IMR-90 (cell line): ENCODE measurements at regions not wholly inside any gene's neighbourhood (a gene's known extent, or its start where the extent isn't known, plus 50 kb on each side); places are given as distances from the start of the nearest gene placed in this dataset.

Experiments used
- ATAC-seq: fragments of 200-7000 bp; cut with Tn5 transposase; 2 replicates; pipeline ENCODE4 v1.9.1; 2020; ENCODE audit warnings: low read depth, mild to moderate bottlenecking, moderate library complexity
- BruUV-seq: library from RNA; stranded (reverse); fragments of 400-500 nt; replicated peaks from 2 replicates; lab custom pipeline; 2021; lab: Mats Ljungman, UMichigan
- CTCF ChIA-PET: fragments of 300-600 bp; formaldehyde crosslinking; extraction: SDS; loops from one replicate; lab custom pipeline; 2021; ENCODE audit warnings: antibody characterized with exemption; lab: Yijun Ruan, JAX
- POLR2A ChIA-PET: fragments of 300-600 bp; sonication (Branson Sonifier 250); formaldehyde crosslinking; loops from one replicate; lab custom pipeline; 2022; ENCODE audit warnings: antibody characterized with exemption; ENCODE audit not compliant: unreplicated experiment; lab: Charles Lee
- DNase-seq: peaks from one replicate; pipeline ENCODE4 v3.0.0; 2013
- H2AFZ ChIP-seq: replicated peaks from 2 replicates; pipeline ENCODE3; 2013; ENCODE audit warnings: low read length, mild to moderate bottlenecking; ENCODE audit not compliant: poor library complexity
- H2AK5ac ChIP-seq: 2 replicates; pipeline ENCODE4 v1.6.1; 2013; ENCODE audit warnings: low read depth, low read length, inconsistent platforms
- H2AK9ac ChIP-seq: replicated peaks from 2 replicates; pipeline ENCODE3; 2013; ENCODE audit warnings: mild to moderate bottlenecking, low read depth, low read length, moderate library complexity; ENCODE audit not compliant: poor library complexity
- H2BK120ac ChIP-seq: 2 replicates; pipeline ENCODE4 v1.6.1; 2013; ENCODE audit warnings: low read depth, low read length, inconsistent platforms
- H2BK15ac ChIP-seq: 3 replicates; pipeline ENCODE4 v1.6.1; 2013; ENCODE audit warnings: low read depth, low read length, inconsistent platforms
- H2BK20ac ChIP-seq: 2 replicates; pipeline ENCODE4 v1.6.1; 2013; ENCODE audit warnings: low read depth, mild to moderate bottlenecking, inconsistent platforms, low read length, moderate library complexity
- H2BK5ac ChIP-seq: 2 replicates; pipeline ENCODE4 v1.6.1; 2013; ENCODE audit warnings: mild to moderate bottlenecking, low read depth, low read length, inconsistent platforms; ENCODE audit not compliant: poor library complexity, severe bottlenecking
- H3K14ac ChIP-seq: replicated peaks from 2 replicates; pipeline ENCODE4 v1.6.1; 2013; ENCODE audit warnings: low read depth, low read length, inconsistent platforms
- H3K18ac ChIP-seq: 2 replicates; pipeline ENCODE4 v1.6.1; 2013; ENCODE audit warnings: low read depth, low read length, control low read depth
- H3K23ac ChIP-seq: 2 replicates; pipeline ENCODE4 v1.6.1; 2013; ENCODE audit warnings: low read depth, low read length, inconsistent platforms
- H3K27ac ChIP-seq: 2 replicates; pipeline ENCODE4 v1.5.1; 2013; ENCODE audit warnings: mild to moderate bottlenecking, control low read depth, low read length; ENCODE audit not compliant: insufficient read depth
- H3K27me3 ChIP-seq: 2 replicates; pipeline ENCODE4 v1.6.1; 2013; ENCODE audit warnings: low read length; ENCODE audit not compliant: control insufficient read depth, insufficient read depth
- H3K36me3 ChIP-seq: 2 replicates; pipeline ENCODE4 v1.6.1; 2013; ENCODE audit warnings: low read length, mixed read lengths; ENCODE audit not compliant: control insufficient read depth, insufficient read depth
- H3K4ac ChIP-seq: 2 replicates; pipeline ENCODE4 v1.6.1; 2013; ENCODE audit warnings: low read depth, low read length, inconsistent platforms
- H3K4me1 ChIP-seq: 2 replicates; pipeline ENCODE4 v1.6.1; 2013; ENCODE audit warnings: low read length, mixed read lengths; ENCODE audit not compliant: control insufficient read depth, insufficient read depth
- H3K4me2 ChIP-seq: 2 replicates; pipeline ENCODE4 v1.6.1; 2013; ENCODE audit warnings: low read depth, mild to moderate bottlenecking, control low read depth, low read length, moderate library complexity
- H3K4me3 ChIP-seq: 2 replicates; pipeline ENCODE4 v1.5.1; 2013; ENCODE audit warnings: low read depth, mild to moderate bottlenecking, control low read depth, low read length, moderate library complexity; ENCODE audit not compliant: insufficient read depth
- H3K56ac ChIP-seq: 2 replicates; pipeline ENCODE4 v1.6.1; 2013; ENCODE audit warnings: low read length, inconsistent platforms; ENCODE audit not compliant: insufficient read depth; ENCODE audit errors: extremely low read depth
- H3K79me1 ChIP-seq, 2 experiments: 2 replicates each; pipeline ENCODE4 v1.6.1; 2013; ENCODE audit warnings: low read length in 2 of 2, inconsistent platforms in 1 of 2, low read depth in 1 of 2
- H3K9ac ChIP-seq: 2 replicates; pipeline ENCODE4 v1.6.1; 2013; ENCODE audit warnings: low read depth, low read length, control low read depth
- H3K9me1 ChIP-seq: 2 replicates; pipeline ENCODE4 v1.6.1; 2013; ENCODE audit warnings: low read length, inconsistent platforms; ENCODE audit not compliant: insufficient read depth
- H3K9me3 ChIP-seq: 2 replicates; pipeline ENCODE4 v1.6.1; 2013; ENCODE audit warnings: low read length; ENCODE audit not compliant: control insufficient read depth, insufficient read depth
- H4K20me1 ChIP-seq: 2 replicates; pipeline ENCODE4 v1.6.1; 2013; ENCODE audit warnings: low read length, inconsistent platforms; ENCODE audit not compliant: insufficient read depth
- H4K5ac ChIP-seq: 2 replicates; pipeline ENCODE4 v1.6.1; 2013; ENCODE audit warnings: mild to moderate bottlenecking, low read depth, low read length, control low read depth
- H4K8ac ChIP-seq, 2 experiments: 2 replicates each; pipeline ENCODE4 v1.6.1; 2013; ENCODE audit warnings: low read depth in 2 of 2, low read length in 2 of 2, control low read depth in 1 of 2, inconsistent platforms in 1 of 2
- H4K91ac ChIP-seq: 2 replicates; pipeline ENCODE4 v1.6.1; 2013; ENCODE audit warnings: low read depth, low read length, inconsistent platforms; ENCODE audit not compliant: insufficient read depth
- CHD1 ChIP-seq: IDR thresholded peaks from 2 replicates; pipeline ENCODE4 v1.6.1; 2012; ENCODE audit warnings: low read depth, low read length, improper control_type of control experiment
- ELK1 ChIP-seq: fragments of 150-350 bp; IDR thresholded peaks from 2 replicates; pipeline ENCODE4 v1.6.1; 2016; ENCODE audit warnings: low read depth, mild to moderate bottlenecking, low read length, moderate library complexity, borderline replicate concordance
- MAZ ChIP-seq: IDR thresholded peaks from 2 replicates; pipeline ENCODE4 v1.6.1; 2012; ENCODE audit warnings: low read depth, mild to moderate bottlenecking, low read length, improper control_type of control experiment, moderate library complexity, borderline replicate concordance
- MXI1 ChIP-seq: IDR thresholded peaks from 2 replicates; pipeline ENCODE4 v1.6.1; 2012; ENCODE audit warnings: low read depth, mild to moderate bottlenecking, low read length, moderate library complexity, borderline replicate concordance
- NFE2L2 ChIP-seq: fragments of 150-350 bp; IDR thresholded peaks from 2 replicates; pipeline ENCODE4 v1.6.1; 2016; ENCODE audit warnings: low read depth, mild to moderate bottlenecking, low read length
- POLR2A ChIP-seq: IDR thresholded peaks from 2 replicates; pipeline ENCODE4 v1.6.1; 2012; ENCODE audit warnings: mild to moderate bottlenecking, low read depth, low read length
- WGBS, 2 experiments: methylation state at CpG; one replicate each; pipeline versions ENCODE4 v1.1.5 to v1.1.7; 2013; ENCODE audit warnings: missing lambda C conversion rate in 2 of 2; ENCODE audit not compliant: insufficient read length in 1 of 2; ENCODE audit errors: extremely low coverage in 2 of 2; 5-methylcytosine and 5-hydroxymethylcytosine counted together
- dilution Hi-C: fragments of 300-500 bp; cut with HindIII; formaldehyde crosslinking; loops from one replicate; pipeline ENCODE4 v1.14.3; 2018; ENCODE audit warnings: low sequenced_read_pairs; ENCODE audit not compliant: unreplicated experiment
- in situ Hi-C: fragments of 300-500 bp; cut with MboI; formaldehyde crosslinking; loops from 3 replicates; pipeline ENCODE4 v1.14.3; 2019; ENCODE audit warnings: low sequenced_read_pairs, inconsistent platforms, mixed read lengths
- intact Hi-C: fragments of 100-400 bp; cut with micrococcal nuclease; formaldehyde crosslinking; loops from 2 replicates; pipeline ENCODE4 v1.10.0; 2022
- TF ChIP-seq, protein P1 (sequence below): conservative IDR thresholded peaks from 2 replicates; pipeline ENCODE4 v1.5.1; 2012; ENCODE audit warnings: mild to moderate bottlenecking, low read depth, low read length, improper control_type of control experiment

DNA sequence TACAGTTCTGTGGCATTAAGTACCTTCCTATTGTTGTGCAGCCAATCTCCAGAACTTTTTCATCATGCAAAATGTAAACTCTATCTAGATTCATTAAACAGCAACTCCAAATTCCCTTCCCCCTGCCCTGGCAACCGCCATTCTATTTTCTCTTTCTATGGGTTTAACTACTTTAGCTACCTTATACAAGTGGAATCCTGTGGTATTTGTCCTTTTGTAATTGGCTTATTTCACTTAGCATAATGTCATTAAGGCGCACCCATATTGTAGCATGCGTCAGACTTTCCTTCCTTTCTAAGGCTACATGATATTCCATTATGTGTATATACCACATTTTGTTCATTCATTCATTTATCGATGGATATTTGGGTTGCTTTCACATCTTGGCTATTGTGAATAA lies 142.4 kb downstream of the CAAP1 start:
- Histone ChIP-seq H3K14ac (no peak overlapping the region), H2AFZ (no peak overlapping the region), H2AK5ac (no peak overlapping the region), H3K36me3 (no peaks in the 10 kb centered on the region), H2BK120ac (no peak overlapping the region), H4K5ac (no peak overlapping the region), H2BK5ac (no peak overlapping the region), H3K9me3 (no peaks in the 10 kb centered on the region), H3K4me3 (no peak overlapping the region), H3K4ac (no peak overlapping the region), H2AK9ac (no peak overlapping the region), H3K9ac (no peak overlapping the region), H3K56ac (no peak overlapping the region), H3K27ac (no peak overlapping the region), H3K27me3 (no peaks in the 10 kb centered on the region), H4K20me1 (no peaks in the 10 kb centered on the region), H4K8ac (no peak overlapping the region), H3K4me2 (no peak overlapping the region), H3K79me1 (no peaks in the 10 kb centered on the region), H4K91ac (no peak overlapping the region), H3K4me1 (no peaks in the 10 kb centered on the region), H3K9me1 (no peaks in the 10 kb centered on the region), H3K23ac (no peak overlapping the region), H3K18ac (no peak overlapping the region), H2BK15ac (no peak overlapping the region), H2BK20ac (no peak overlapping the region)
- intact Hi-C loops (no loop called here), dilution Hi-C loops (no loop called here), in situ Hi-C loops (no loop called here)
- no TSS peak for BruUV-seq
- DNase-seq (no peak), ATAC-seq (no peak)
- no CpG with 5 or more reads among the region's 4 CpGs for WGBS, 2 experiments
- POLR2A ChIA-PET = interaction anchor here (0.6 kb wide), 1 partner anchor 570 kb away, joined by 3 read pairs; no protein-coding TSS in a partner anchor
- TF ChIP-seq ELK1 = no peak
- no peak for TF ChIP-seq MAZ
- TF ChIP-seq, protein P1, sequence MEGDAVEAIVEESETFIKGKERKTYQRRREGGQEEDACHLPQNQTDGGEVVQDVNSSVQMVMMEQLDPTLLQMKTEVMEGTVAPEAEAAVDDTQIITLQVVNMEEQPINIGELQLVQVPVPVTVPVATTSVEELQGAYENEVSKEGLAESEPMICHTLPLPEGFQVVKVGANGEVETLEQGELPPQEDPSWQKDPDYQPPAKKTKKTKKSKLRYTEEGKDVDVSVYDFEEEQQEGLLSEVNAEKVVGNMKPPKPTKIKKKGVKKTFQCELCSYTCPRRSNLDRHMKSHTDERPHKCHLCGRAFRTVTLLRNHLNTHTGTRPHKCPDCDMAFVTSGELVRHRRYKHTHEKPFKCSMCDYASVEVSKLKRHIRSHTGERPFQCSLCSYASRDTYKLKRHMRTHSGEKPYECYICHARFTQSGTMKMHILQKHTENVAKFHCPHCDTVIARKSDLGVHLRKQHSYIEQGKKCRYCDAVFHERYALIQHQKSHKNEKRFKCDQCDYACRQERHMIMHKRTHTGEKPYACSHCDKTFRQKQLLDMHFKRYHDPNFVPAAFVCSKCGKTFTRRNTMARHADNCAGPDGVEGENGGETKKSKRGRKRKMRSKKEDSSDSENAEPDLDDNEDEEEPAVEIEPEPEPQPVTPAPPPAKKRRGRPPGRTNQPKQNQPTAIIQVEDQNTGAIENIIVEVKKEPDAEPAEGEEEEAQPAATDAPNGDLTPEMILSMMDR = no peak
- no peak for TF ChIP-seq NFE2L2
- no peak for TF ChIP-seq MXI1
- no peak for TF ChIP-seq POLR2A
- no peak for TF ChIP-seq CHD1
- CTCF ChIA-PET = interaction anchor here (0.9 kb wide), 1 partner anchor 23 kb away, joined by 4 read pairs; no protein-coding TSS in a partner anchor
